ENCODE measurements at regions not wholly inside any gene's neighbourhood (a gene's known extent, or its start where the extent isn't known, plus 50 kb on each side); places are given as distances from the start of the nearest gene placed in this dataset.

DNA sequence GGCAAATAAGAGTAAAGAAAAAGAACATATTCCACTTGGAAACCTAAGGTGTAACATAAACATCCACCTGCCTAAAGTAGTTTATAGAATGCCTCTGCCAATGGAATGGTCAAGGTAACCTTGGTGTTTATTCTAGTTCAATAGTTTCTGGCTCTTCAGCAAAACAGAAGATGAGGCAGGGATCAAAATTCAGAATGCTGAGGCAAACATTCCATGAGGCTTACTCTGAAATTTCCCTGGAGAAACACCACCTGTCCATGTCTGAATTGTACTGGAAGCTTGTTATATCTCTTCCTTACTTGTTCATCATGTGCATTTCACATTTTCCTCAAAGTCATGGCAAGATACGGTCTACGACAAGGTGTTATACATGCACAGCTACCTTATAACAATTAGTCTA, 1862.4 kb upstream of the ACO1 start:
- H3K4me2 ChIP-seq (ENCODE audit: low read length) = no peak overlapping the region
- H3K79me2 ChIP-seq (ENCODE audit: insufficient read depth, low read length) = no peaks in the 10 kb centered on the region
- RAD21 ChIA-PET (ENCODE audit: low non-redundant PET in 1 of 2, low total read pairs in 2 of 2, uncharacterized antibody in 2 of 2, unreplicated experiment in 2 of 2) = no interaction called here
- no peak for ATAC-seq
- POLR2A ChIA-PET = no interaction called here
- TF ChIP-seq, protein P1, sequence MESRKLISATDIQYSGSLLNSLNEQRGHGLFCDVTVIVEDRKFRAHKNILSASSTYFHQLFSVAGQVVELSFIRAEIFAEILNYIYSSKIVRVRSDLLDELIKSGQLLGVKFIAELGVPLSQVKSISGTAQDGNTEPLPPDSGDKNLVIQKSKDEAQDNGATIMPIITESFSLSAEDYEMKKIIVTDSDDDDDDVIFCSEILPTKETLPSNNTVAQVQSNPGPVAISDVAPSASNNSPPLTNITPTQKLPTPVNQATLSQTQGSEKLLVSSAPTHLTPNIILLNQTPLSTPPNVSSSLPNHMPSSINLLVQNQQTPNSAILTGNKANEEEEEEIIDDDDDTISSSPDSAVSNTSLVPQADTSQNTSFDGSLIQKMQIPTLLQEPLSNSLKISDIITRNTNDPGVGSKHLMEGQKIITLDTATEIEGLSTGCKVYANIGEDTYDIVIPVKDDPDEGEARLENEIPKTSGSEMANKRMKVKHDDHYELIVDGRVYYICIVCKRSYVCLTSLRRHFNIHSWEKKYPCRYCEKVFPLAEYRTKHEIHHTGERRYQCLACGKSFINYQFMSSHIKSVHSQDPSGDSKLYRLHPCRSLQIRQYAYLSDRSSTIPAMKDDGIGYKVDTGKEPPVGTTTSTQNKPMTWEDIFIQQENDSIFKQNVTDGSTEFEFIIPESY (IDR thresholded peaks at IDR 0.05; ENCODE audit: extremely low read depth, insufficient replicate concordance, low read length) = no peak
- no peak for TF ChIP-seq FOSL1 (IDR thresholded peaks at IDR 0.05; ENCODE audit: low read depth)
- TF ChIP-seq, protein P2, sequence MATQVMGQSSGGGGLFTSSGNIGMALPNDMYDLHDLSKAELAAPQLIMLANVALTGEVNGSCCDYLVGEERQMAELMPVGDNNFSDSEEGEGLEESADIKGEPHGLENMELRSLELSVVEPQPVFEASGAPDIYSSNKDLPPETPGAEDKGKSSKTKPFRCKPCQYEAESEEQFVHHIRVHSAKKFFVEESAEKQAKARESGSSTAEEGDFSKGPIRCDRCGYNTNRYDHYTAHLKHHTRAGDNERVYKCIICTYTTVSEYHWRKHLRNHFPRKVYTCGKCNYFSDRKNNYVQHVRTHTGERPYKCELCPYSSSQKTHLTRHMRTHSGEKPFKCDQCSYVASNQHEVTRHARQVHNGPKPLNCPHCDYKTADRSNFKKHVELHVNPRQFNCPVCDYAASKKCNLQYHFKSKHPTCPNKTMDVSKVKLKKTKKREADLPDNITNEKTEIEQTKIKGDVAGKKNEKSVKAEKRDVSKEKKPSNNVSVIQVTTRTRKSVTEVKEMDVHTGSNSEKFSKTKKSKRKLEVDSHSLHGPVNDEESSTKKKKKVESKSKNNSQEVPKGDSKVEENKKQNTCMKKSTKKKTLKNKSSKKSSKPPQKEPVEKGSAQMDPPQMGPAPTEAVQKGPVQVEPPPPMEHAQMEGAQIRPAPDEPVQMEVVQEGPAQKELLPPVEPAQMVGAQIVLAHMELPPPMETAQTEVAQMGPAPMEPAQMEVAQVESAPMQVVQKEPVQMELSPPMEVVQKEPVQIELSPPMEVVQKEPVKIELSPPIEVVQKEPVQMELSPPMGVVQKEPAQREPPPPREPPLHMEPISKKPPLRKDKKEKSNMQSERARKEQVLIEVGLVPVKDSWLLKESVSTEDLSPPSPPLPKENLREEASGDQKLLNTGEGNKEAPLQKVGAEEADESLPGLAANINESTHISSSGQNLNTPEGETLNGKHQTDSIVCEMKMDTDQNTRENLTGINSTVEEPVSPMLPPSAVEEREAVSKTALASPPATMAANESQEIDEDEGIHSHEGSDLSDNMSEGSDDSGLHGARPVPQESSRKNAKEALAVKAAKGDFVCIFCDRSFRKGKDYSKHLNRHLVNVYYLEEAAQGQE (IDR thresholded peaks at IDR 0.05; ENCODE audit: low read depth) = no peak
- no peak for TF ChIP-seq RAD21 (IDR thresholded peaks at IDR 0.05; ENCODE audit: low read depth)
- no peak for TF ChIP-seq SP1 (IDR thresholded peaks at IDR 0.05; ENCODE audit: low read depth)
- no peak for TF ChIP-seq SRF (IDR thresholded peaks at IDR 0.05; ENCODE audit: low read depth)
- TF ChIP-seq SIN3A (IDR thresholded peaks at IDR 0.05; ENCODE audit: low read depth) = no peak
- TF ChIP-seq, protein P3, sequence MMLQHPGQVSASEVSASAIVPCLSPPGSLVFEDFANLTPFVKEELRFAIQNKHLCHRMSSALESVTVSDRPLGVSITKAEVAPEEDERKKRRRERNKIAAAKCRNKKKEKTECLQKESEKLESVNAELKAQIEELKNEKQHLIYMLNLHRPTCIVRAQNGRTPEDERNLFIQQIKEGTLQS (IDR thresholded peaks at IDR 0.05) = no peak
- TF ChIP-seq ZNF274 (IDR thresholded peaks at IDR 0.05; ENCODE audit: low read depth, low read length) = no peak
- TF ChIP-seq TCF7L2 (IDR thresholded peaks at IDR 0.05; ENCODE audit: borderline replicate concordance, extremely low read depth, insufficient read depth, insufficient read length) = no peak
- no peaks in the 10 kb centered on the region for H3K27me3 ChIP-seq (ENCODE audit: insufficient read depth, low read length)
- no peak overlapping the region for H3K4me3 ChIP-seq (replicated peaks in 1 of 2; ENCODE audit: low read depth in 1 of 2, low read length in 2 of 2)
- no peaks in the 10 kb centered on the region for H3K9me3 ChIP-seq (ENCODE audit: control insufficient read depth in 1 of 2, insufficient read depth in 1 of 2, low read depth in 1 of 2, low read length in 2 of 2)
- no peak for DNase-seq (ENCODE audit: low read depth, low spot score)
- no peaks in the 10 kb centered on the region for H3K4me1 ChIP-seq (ENCODE audit: control insufficient read depth in 1 of 2, insufficient read depth in 2 of 2, low read length in 2 of 2)
- CTCF ChIA-PET = no interaction called here
- no peak overlapping the region for H2AFZ ChIP-seq (ENCODE audit: low read depth, low read length, poor library complexity, severe bottlenecking)
- H4K20me1 ChIP-seq (ENCODE audit: insufficient read depth) = no peaks in the 10 kb centered on the region
- no peak overlapping the region for H3K27ac ChIP-seq (ENCODE audit: low read depth, low read length)
- no TSS peak for BruUV-seq (replicated peaks)
- H3K36me3 ChIP-seq (ENCODE audit: control insufficient read depth in 1 of 2, insufficient read depth in 2 of 2, low read length in 2 of 2) = no peaks in the 10 kb centered on the region
- intact Hi-C loops (cut with micrococcal nuclease) = no loop called here
- no peak overlapping the region for H3K9ac ChIP-seq (ENCODE audit: low read length)
- H3K9me2 ChIP-seq (ENCODE audit: insufficient read depth) = no peaks in the 10 kb centered on the region
